WI38 (cell line): ENCODE measurements at regions not wholly inside any gene's neighbourhood (a gene's known extent, or its start where the extent isn't known, plus 50 kb on each side); places are given as distances from the start of the nearest gene placed in this dataset.

Experiments
- H3K4me3 ChIP-seq: 2 replicates; pipeline ENCODE4 v1.5.1; 2011; ENCODE audit warnings: low read depth, mild to moderate bottlenecking, control low read depth, low read length
- TF ChIP-seq, protein P1 (sequence below): IDR thresholded peaks from 2 replicates; pipeline ENCODE4 v1.5.1; 2012; ENCODE audit warnings: low read depth, mild to moderate bottlenecking, control low read depth, low read length

DNA sequence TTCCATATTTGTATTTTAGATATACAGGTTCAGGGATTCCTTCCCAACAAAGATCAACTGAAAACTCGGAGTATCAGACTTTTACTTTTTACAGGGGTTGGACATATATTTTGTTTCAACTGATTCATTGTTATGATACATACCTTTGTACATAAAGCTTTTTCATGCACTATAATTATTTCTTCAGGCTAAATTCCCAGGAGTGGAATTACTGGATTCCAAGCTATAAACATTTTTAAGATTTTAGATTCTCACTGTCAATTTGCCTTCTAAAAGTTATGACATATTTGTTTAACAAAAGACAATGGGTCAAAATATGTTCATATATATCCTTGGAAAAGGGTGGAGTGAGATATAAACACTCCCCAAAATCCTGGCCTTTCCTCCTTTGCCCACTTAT is 449.0 kb downstream of the PDCD6IP start:
- H3K4me3 ChIP-seq = no peak overlapping the region
- TF ChIP-seq, protein P1, sequence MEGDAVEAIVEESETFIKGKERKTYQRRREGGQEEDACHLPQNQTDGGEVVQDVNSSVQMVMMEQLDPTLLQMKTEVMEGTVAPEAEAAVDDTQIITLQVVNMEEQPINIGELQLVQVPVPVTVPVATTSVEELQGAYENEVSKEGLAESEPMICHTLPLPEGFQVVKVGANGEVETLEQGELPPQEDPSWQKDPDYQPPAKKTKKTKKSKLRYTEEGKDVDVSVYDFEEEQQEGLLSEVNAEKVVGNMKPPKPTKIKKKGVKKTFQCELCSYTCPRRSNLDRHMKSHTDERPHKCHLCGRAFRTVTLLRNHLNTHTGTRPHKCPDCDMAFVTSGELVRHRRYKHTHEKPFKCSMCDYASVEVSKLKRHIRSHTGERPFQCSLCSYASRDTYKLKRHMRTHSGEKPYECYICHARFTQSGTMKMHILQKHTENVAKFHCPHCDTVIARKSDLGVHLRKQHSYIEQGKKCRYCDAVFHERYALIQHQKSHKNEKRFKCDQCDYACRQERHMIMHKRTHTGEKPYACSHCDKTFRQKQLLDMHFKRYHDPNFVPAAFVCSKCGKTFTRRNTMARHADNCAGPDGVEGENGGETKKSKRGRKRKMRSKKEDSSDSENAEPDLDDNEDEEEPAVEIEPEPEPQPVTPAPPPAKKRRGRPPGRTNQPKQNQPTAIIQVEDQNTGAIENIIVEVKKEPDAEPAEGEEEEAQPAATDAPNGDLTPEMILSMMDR = no peak

DNA sequence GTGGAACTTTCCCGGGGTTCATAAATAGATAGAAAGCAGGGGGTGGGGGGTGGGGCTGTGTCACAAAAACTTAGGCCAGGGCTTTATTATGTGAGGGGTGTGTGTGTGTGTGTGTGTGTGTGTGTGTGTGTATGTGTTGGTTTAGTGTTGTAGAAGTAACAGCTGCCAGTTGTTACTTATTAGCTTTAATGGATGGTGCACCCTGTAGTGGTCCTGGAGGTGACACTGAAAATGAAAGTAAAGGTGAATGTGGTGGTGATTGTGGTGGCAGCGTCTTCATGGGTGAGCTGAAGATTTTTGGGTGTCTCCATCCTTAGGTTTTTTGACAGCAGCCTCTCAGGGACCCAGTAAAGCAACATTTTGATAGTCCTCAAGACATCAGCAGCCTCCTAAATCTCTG is 449.9 kb downstream of the PDCD6IP start:
- TF ChIP-seq, protein P1 = no peak

DNA sequence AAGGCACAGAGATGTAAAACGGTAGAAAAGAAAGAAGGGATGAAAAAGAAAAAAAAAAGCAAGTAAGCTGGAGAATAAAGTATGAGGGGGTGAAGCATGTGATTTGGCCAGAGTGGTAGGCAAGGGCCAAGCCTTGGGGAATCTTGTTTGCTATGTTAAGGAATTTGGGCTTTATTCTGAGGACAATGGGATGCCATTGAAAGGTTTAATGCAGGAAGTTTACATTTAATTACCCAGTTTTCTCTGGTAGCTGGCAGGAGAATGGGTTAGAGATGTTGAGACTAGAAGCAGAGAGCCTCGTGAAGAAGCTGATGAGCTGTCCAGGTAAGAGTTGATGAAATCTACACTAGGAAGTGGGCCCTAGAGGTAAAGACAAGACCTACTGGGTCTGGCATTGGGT is 455.9 kb downstream of the PDCD6IP start:
- no peak overlapping the region for H3K4me3 ChIP-seq
- TF ChIP-seq, protein P1 = no peak

More for the DNA sequence above, 449.9 kb downstream of the PDCD6IP start:
- no peak overlapping the region for H3K4me3 ChIP-seq

DNA sequence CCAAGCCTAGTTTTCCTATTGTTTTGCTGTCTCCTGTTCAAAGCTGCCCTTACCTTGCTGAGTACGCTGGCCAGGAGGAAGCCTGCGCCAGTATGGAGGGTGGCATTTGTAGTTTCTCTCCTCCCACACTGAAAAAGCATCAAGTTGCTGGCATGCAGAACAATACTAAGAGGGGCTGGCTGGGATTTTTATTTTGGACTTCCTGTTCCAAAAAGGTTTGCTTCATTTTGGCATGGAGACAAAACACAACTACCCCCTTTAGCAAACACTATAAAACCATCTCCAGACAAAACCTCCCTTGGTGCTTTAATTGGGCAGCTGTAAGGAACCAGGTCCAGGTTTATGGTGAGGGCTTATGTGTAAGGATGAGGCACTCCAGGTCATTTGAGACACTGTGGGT is 457.6 kb downstream of the PDCD6IP start:
- H3K4me3 ChIP-seq = no peak overlapping the region
- TF ChIP-seq, protein P1 = no peak

DNA sequence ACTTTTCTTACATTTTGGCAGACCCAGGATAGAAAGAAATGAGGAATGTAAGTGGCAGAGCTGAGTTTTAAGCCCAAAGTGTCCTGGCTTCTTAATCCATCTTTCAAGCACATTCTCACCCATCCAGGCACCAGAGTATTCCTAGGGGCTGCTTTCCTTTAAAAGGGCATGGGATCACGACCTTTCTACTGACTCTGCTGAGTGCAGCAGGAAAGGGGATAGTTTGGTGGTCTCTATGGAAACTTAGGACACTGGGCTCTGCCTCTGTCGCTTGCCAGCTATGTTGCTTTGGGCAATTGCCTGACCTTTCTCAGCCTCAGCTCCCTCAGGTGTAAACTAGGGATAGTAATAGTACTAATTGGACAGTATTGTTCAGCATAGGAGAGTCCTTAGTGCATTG is 458.4 kb downstream of the PDCD6IP start:
- H3K4me3 ChIP-seq = no peak overlapping the region
- TF ChIP-seq, protein P1 = no peak

DNA sequence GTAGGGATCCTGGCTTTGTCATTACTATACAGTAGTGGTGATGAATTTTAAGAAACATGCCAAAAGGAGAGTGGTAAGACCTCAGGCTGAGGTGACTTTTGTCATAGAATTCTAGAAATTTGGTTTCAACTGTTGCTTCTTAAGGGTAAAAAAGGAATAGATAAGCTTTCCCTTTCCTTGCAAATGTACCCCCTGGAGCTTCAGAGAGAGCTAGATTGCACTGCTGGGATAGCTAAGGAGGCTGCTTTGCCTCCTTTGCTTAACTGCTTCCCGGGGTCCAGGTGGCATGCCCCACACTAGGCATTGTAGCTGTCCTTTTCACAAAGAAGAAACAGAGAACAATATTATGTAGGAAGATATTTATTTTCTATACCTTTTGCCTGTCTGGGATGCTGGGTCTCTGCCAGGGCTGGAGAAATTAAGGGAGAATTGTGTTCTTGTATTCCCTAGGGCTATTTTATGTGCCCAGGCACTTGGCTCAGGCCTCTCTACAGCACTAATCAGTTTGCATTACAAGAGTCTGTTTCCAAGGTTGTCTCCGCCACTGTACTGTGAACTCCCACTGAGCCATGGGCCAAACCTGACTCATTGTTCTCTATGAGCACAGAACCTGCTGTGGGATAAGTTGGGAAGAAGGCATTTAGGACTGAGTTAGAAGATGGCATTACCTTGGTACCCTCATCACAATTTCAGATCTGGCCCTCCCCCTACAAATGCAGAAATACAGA is 460.0 kb downstream of the PDCD6IP start:
- no peak overlapping the region for H3K4me3 ChIP-seq
- TF ChIP-seq, protein P1 = no peak

DNA sequence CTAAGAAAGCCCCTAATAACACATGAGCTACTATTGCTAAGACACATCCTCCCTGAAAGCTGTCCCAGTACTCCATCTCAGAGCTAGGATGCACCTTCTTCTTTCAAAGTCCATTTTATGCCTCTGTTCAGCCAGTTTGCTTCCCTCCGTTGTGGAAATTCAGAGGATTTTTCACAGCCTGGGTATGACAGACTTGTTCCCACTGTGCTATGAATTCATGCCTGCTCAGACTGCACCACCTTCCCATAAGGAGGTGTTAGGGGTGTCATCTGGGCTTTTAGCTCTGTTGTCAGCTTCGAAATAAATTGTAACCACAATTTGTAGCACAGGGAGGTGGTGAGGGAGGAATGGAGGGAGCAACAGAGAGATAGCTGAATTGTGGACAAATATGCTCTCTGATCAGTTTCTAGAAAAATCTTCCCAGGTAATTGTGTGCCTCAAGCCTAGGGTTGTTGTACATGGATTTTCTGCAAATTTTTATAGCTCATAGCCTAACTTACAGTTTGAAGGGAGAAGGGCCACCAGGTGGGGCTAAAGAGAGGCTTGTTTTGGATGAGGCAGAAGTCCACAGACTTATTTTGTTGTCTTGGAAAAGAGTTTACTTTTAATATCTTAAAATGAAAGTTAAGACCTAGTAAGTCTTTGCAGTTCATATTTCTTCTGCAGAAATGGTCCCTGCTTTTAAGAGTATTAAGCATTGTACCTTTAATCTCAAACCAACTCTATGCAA is 462.0 kb downstream of the PDCD6IP start:
- TF ChIP-seq, protein P1 = no peak

More for the DNA sequence above, 462.0 kb downstream of the PDCD6IP start:
- no peak overlapping the region for H3K4me3 ChIP-seq
